OCI-LY1 (cell line): ENCODE measurements at regions not wholly inside any gene's neighbourhood (a gene's known extent, or its start where the extent isn't known, plus 50 kb on each side); places are given as distances from the start of the nearest gene placed in this dataset.

Experiments used
- H2AFZ ChIP-seq: fragments of 200-600 bp; sonication (generic), shearing (Covaris generic); 2 replicates; pipeline ENCODE4 v1.6.0; 2014; ENCODE audit warnings: antibody characterized with exemption, mild to moderate bottlenecking, low read length
- H3F3A ChIP-seq: fragments of 200-600 bp; sonication (generic), shearing (Covaris generic); 2 replicates; pipeline ENCODE4 v1.6.0; 2014; ENCODE audit warnings: mild to moderate bottlenecking, antibody characterized with exemption, low read length, moderate library complexity; ENCODE audit not compliant: insufficient read depth
- H3K27ac ChIP-seq: fragments of 200-600 bp; sonication (generic); 2 replicates; pipeline ENCODE4 v1.5.1; 2014; ENCODE audit warnings: low read length, mixed run types, mild to moderate bottlenecking, low read depth; ENCODE audit not compliant: poor library complexity, severe bottlenecking
- H3K27me3 ChIP-seq: fragments of 200-600 bp; sonication (generic); 2 replicates; pipeline ENCODE4 v1.6.0; 2014; ENCODE audit warnings: antibody characterized with exemption, mild to moderate bottlenecking, low read length, moderate library complexity; ENCODE audit not compliant: insufficient read depth
- H3K36me3 ChIP-seq: fragments of 200-600 bp; sonication (generic); 2 replicates; pipeline ENCODE4 v1.6.1; 2014; ENCODE audit warnings: mild to moderate bottlenecking, antibody characterized with exemption, low read length, moderate library complexity, mixed read lengths; ENCODE audit not compliant: insufficient read depth
- H3K4me1 ChIP-seq: fragments of 200-600 bp; sonication (generic); 2 replicates; pipeline ENCODE4 v1.5.1; 2014; ENCODE audit warnings: mild to moderate bottlenecking, low read length, moderate library complexity; ENCODE audit not compliant: insufficient read depth, severe bottlenecking
- H3K4me2 ChIP-seq: fragments of 200-600 bp; sonication (generic), shearing (Covaris generic); 2 replicates; pipeline ENCODE4 v1.6.1; 2014; ENCODE audit warnings: low read length
- H3K4me3 ChIP-seq: fragments of 200-600 bp; sonication (generic); 2 replicates; pipeline ENCODE4 v1.5.1; 2014; ENCODE audit warnings: low read length, low read depth, mild to moderate bottlenecking, mixed read lengths; ENCODE audit not compliant: poor library complexity, severe bottlenecking
- H3K79me2 ChIP-seq: fragments of 200-600 bp; shearing (Covaris generic); 2 replicates; pipeline ENCODE4 v1.6.1; 2016; ENCODE audit warnings: mixed run types, low read length, mixed read lengths; ENCODE audit not compliant: insufficient read depth
- H3K9ac ChIP-seq: fragments of 200-600 bp; sonication (generic), shearing (Covaris generic); 2 replicates; pipeline ENCODE4 v1.6.1; 2014; ENCODE audit warnings: mild to moderate bottlenecking, low read length, mixed read lengths
- H3K9me2 ChIP-seq: fragments of 200-600 bp; sonication (generic), shearing (Covaris generic); 2 replicates; pipeline ENCODE4 v1.6.1; 2014; ENCODE audit warnings: low read depth, mild to moderate bottlenecking, low read length, mixed read lengths
- H3K9me3 ChIP-seq: fragments of 200-600 bp; shearing (Covaris generic); 2 replicates; pipeline ENCODE4 v1.6.1; 2014; ENCODE audit warnings: low read length, mixed read lengths
- H4K20me1 ChIP-seq: fragments of 200-600 bp; sonication (generic), shearing (Covaris generic); 2 replicates; pipeline ENCODE4 v1.6.0; 2016; ENCODE audit warnings: mild to moderate bottlenecking, low read length; ENCODE audit not compliant: insufficient read depth
- EZH2 ChIP-seq: fragments of 200-600 bp; sonication (generic), shearing (Covaris generic); IDR thresholded peaks from 2 replicates; pipeline ENCODE4 v1.8.0; 2017; ENCODE audit warnings: borderline replicate concordance, mixed run types, mild to moderate bottlenecking, antibody characterized with exemption, low read length, moderate library complexity, mixed read lengths
- TF ChIP-seq, protein P1 (sequence below): fragments of 200-600 bp; sonication (generic), shearing (Covaris generic); IDR thresholded peaks from 2 replicates; pipeline ENCODE4 v1.5.1; 2017; ENCODE audit warnings: mild to moderate bottlenecking, antibody characterized with exemption, low read length, moderate library complexity, mixed read lengths

DNA sequence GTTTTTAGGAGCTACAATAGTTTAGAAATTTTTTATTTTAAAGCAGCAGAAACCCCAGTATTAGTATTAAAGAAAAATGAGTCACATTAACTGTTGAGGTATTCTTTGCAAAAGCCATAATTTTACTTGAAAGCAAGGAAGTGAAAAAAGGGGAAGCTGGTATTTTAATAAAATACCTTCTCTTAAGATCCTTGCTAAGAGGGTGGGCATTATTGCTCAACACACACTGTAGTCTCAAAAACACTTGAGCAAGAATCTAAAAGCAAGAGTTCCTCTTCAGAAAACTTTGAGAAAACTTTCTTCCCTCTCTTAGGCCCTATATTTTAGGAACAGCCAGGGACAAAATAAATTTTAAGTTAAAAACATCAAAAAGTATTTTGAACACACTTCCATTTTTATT, 259.4 kb upstream of the DIAPH2 start:
- H3K27me3 ChIP-seq: no peaks in the 10 kb centered on the region
- H3F3A ChIP-seq: no peaks in the 10 kb centered on the region
- no peaks in the 10 kb centered on the region for H3K9me3 ChIP-seq
- no peak overlapping the region for H2AFZ ChIP-seq
- no peaks in the 10 kb centered on the region for H3K9me2 ChIP-seq
- no peak overlapping the region for H3K9ac ChIP-seq
- no peaks in the 10 kb centered on the region for H3K79me2 ChIP-seq
- no peak overlapping the region for H3K27ac ChIP-seq
- H3K4me1 ChIP-seq: no peaks in the 10 kb centered on the region
- no peak for TF ChIP-seq EZH2
- TF ChIP-seq, protein P1, sequence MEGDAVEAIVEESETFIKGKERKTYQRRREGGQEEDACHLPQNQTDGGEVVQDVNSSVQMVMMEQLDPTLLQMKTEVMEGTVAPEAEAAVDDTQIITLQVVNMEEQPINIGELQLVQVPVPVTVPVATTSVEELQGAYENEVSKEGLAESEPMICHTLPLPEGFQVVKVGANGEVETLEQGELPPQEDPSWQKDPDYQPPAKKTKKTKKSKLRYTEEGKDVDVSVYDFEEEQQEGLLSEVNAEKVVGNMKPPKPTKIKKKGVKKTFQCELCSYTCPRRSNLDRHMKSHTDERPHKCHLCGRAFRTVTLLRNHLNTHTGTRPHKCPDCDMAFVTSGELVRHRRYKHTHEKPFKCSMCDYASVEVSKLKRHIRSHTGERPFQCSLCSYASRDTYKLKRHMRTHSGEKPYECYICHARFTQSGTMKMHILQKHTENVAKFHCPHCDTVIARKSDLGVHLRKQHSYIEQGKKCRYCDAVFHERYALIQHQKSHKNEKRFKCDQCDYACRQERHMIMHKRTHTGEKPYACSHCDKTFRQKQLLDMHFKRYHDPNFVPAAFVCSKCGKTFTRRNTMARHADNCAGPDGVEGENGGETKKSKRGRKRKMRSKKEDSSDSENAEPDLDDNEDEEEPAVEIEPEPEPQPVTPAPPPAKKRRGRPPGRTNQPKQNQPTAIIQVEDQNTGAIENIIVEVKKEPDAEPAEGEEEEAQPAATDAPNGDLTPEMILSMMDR: no peak
- no peak overlapping the region for H3K4me2 ChIP-seq
- no peaks in the 10 kb centered on the region for H4K20me1 ChIP-seq
- no peak overlapping the region for H3K4me3 ChIP-seq
- H3K36me3 ChIP-seq: no peaks in the 10 kb centered on the region

DNA sequence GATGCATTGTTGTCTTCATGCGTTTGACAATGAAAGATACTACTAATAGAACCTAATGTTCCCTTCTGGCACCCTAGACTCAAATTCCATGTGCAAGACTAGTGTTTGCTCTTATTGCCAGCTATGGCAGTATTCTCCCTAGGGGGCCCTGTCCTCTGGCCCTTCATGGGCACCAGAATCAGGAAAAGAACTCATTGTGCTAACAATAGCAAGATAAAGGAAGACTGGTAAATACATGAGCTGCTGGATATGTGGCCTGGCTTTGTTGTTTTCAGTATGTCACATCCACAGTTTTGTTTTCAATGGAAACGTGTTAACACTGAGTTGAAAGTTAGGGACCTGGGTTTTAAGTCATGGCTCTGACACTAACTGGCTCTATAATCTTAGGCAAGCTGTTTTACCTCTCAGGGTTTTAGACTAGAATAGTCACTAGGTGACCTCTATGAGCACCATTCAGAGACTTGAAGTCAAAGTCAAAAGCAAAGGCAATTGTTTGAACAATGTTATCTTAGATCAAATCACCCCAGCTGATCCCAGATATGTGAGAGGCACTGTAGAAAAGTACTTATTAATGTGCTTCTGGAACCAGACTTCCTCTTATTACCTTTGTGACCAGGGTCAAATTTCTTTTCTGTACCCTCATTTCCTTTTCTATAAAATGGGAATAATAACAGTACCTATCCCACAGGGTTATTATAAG, 253.7 kb upstream of the DIAPH2 start:
- Histone ChIP-seq H3K79me2 (no peaks in the 10 kb centered on the region), H3K4me3 (no peak overlapping the region), H3K4me2 (no peak overlapping the region), H4K20me1 (no peaks in the 10 kb centered on the region), H3K27ac (no peak overlapping the region), H3K4me1 (no peaks in the 10 kb centered on the region), H3F3A (no peaks in the 10 kb centered on the region), H3K9me3 (no peaks in the 10 kb centered on the region), H3K9ac (no peak overlapping the region), H3K27me3 (no peaks in the 10 kb centered on the region), H3K9me2 (no peaks in the 10 kb centered on the region), H2AFZ (no peak overlapping the region), H3K36me3 (no peaks in the 10 kb centered on the region)
- TF ChIP-seq, protein P1: no peak
- no peak for TF ChIP-seq EZH2

DNA sequence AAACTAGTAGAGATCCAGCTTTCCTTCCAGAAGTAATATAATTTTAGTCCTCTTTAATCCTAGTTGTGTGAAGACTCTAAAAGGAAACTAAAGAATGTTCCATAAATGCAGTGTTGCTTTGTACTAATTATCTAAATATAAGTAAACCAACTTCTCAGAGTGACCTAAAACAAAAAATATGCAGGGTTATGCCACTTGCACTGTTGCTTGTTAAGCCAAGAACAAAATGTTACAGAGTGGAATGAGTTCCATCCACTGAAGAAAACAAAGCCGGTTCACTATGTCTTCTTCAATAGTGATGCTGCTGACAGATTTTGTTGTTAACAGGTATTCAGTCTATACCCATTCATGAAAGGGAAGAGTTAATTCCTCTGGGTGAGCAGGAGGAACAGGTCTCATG, 252.0 kb upstream of the DIAPH2 start:
- Histone ChIP-seq H3K4me3 (no peak overlapping the region), H2AFZ (no peak overlapping the region), H3K9me2 (no peaks in the 10 kb centered on the region), H3K27me3 (no peaks in the 10 kb centered on the region), H3K4me1 (no peaks in the 10 kb centered on the region), H3K79me2 (no peaks in the 10 kb centered on the region), H3K4me2 (no peak overlapping the region), H3K9ac (no peak overlapping the region), H4K20me1 (no peaks in the 10 kb centered on the region), H3K9me3 (no peaks in the 10 kb centered on the region), H3F3A (no peaks in the 10 kb centered on the region), H3K36me3 (no peaks in the 10 kb centered on the region), H3K27ac (no peak overlapping the region)
- TF ChIP-seq EZH2: no peak
- TF ChIP-seq, protein P1: no peak
